Esophagus mucosa (tissue), 1 donor: ENCODE measurements at regions not wholly inside any gene's neighbourhood (a gene's known extent, or its start where the extent isn't known, plus 50 kb on each side); places are given as distances from the start of the nearest gene placed in this dataset.
A peak's percentile ranks its signal among the peaks of the same experiment; 100 is the strongest.

Experiments used
- ATAC-seq: fragments of 200-7000 bp; cut with Tn5 transposase; one replicate; pipeline ENCODE4 v1.9.1; 2020
- donor health status: DM: yes; HTN: yes; CAD: no.

GRCh38 chr7:42756841-42757240 lies 155.0 kb downstream of the C7orf25 start:
- ATAC-seq = no peak

GRCh38 chr7:42753811-42754363 lies 158.0 kb downstream of the C7orf25 start:
- ATAC-seq = no peak

GRCh38 chr7:42753367-42753766 lies 158.5 kb downstream of the C7orf25 start:
- ATAC-seq = no peak

DNA sequence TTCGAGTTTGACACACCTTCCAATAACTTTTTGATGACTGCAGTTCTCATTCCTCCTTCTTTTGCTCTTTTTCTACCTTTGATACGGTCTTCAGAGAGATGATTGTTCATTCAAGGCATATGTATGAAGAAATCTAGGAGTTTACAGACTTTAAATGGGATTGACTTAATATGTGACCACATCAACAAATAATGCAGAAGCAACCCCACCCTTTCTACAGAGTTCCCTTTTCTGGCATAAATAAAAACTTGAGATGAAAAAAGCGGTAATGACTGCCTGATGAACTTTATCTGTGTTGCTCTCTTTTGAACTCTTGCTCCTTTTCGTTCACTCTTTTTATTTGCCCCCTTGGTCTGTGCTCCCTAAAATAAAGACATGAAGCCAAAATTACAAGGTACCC lies 161.7 kb downstream of the C7orf25 start:
- no peak for ATAC-seq

- no peak for ATAC-seq
These were observed 164.8 kb downstream of the C7orf25 start for GRCh38 chr7:42747044-42747443.

DNA sequence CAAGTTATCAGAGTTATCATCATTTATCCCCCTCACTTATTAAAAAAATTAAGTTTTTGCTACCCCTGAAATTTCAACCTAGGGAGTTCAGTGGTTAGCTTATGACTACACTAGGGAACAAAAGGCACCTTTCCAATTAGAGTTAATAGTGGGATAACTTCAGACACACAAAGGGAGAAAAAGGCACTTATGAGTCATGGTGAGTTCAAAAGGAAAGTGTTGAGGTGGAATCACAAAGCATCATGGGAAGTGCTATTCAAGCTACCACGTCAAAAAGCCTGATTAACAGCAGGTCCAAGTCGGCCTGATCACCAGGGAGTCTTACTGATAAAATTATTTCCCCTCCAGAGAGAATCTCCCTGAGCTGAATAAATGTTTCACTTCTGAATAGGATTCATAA lies 165.7 kb downstream of the C7orf25 start:
- ATAC-seq = peak; percentile 20

- no peak for ATAC-seq
These were observed 166.4 kb downstream of the C7orf25 start for GRCh38 chr7:42745357-42746059.

DNA sequence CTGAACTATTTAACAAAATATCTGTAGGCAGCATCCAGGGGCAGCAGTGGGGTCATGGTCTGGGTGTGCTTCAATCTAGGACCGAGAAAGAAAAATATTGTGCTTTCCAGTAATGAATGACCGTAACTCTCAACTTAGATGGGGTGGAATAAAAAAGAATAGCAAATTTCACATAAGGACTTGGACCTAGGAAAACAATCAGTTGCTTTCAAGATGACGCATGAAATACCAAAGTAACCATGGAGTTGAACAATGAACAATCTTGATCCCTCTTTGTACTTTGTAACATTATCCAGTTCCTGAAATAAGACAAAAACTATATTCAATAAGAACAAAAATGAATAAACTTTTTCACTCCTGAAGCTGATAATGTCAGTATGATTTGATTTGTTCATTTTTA lies 167.1 kb downstream of the C7orf25 start:
- no peak for ATAC-seq

GRCh38 chr7:42743077-42743858 lies 168.6 kb downstream of the C7orf25 start:
- no peak for ATAC-seq

DNA sequence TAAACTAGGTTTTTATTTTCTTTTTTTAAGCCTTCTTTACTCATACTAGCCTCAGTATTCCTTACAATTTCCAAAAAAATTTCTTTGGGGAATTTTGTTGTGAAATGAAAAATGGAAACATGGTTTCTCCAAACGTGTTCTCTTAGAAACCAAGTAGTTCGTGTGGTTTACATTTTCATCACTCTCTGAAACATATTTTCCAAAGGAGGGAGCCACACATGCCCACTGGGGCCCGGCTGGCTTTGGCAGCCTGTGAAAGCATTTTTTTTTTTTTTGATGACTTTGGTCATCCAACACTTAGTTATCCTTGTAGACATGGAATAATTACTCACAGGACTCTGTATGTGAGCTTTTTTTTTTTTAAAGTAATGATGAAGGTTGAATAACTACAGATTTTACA lies 169.6 kb downstream of the C7orf25 start:
- no peak for ATAC-seq

DNA sequence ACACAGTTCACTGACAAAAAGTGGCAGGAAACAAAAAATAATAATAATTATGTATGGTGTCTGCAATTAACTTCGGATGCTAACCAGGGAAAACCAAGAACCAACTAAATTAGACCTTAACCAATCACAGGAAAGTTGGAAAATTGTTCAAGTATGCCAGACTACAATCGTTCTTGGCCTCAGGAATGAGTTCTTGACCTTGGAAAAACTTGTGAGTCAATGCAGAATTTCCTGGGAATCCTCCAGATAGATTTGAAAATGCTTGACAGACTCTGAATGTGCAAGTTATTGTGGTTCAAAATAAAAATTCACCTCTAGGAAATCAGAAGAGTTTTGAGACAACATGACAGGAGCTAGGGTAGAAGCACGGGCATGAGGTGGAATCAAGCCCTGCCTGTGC lies 171.5 kb downstream of the C7orf25 start:
- ATAC-seq = no peak

GRCh38 chr7:42739638-42740037 lies 172.2 kb downstream of the C7orf25 start:
- no peak for ATAC-seq

DNA sequence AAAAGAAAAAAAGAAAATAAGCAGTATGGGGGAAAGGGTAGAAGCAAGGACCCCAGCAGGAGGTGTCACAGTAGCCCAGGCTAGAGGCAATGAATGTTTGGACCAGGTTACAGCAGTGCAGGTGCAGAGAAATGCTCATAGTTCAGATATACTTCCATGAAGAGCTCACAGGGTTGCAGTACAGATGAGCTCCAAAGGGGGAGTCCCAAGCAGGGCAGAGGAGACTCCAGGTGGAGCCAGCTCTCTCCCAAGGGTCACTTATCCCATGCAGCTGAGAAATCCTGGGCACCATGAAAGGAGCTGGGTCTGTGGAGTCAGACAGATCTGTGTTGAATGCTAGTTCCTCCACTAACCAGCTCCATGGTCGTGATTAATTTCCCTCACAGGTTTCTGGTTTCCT lies 174.9 kb downstream of the C7orf25 start:
- no peak for ATAC-seq

- no peak for ATAC-seq
These were observed 176.8 kb downstream of the C7orf25 start for GRCh38 chr7:42735081-42735480.

DNA sequence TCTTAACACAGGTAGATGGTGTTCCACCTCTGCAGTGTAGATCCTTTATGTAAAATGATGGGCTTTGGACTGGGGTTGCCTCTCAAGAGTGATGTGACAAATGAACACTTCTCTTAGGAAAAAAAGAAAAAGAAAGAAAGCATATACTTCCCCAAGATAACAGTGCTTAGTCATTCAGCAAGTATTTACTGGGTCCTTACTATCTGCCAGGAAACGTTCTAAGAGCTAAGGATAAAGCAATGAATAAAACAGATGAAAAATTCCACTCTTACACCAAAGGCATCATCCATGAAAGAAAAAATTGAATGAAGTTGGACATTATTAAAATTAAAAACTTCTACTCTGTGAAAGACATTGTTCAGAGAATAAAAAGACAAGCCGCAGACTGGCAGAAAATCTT lies 177.3 kb downstream of the C7orf25 start:
- no peak for ATAC-seq

DNA sequence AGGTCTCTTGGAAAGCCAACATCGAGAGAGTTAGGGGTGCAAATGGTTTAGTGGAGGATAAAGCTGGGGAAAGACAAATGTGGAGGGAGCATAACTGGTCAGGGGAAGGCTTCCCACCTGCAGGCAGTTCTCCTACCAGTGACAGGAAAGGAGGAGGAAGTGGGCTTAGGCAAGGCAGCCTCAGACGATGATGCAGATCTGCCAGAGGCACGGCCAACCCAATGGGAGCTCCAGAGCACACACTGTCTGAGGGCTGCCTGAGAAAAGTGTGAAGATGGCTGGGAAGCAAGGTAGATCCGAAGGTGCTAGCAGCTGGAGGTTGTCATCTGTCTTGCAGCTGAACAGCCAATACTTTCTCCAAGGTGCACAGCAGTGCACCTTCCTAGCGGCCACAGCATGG lies 178.8 kb downstream of the C7orf25 start:
- no peak for ATAC-seq

DNA sequence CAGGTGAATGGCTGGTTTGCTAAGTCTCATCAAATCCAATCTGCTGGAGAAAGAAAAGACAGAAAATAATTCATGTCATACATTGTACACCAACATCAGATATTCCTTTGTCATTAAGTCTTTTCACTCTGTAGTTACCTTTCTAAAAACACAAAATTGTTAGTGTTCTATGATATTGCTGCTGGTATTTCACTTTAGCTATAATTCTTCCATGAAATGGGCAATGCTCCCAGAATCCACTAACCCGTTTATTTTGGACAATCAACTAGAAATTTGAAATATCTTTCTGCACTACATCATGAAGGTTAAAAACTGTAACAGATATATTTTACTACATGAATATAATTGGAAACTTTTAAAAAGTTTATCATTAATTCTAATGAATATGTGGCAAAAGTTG lies 181.3 kb downstream of the C7orf25 start:
- no peak for ATAC-seq

DNA sequence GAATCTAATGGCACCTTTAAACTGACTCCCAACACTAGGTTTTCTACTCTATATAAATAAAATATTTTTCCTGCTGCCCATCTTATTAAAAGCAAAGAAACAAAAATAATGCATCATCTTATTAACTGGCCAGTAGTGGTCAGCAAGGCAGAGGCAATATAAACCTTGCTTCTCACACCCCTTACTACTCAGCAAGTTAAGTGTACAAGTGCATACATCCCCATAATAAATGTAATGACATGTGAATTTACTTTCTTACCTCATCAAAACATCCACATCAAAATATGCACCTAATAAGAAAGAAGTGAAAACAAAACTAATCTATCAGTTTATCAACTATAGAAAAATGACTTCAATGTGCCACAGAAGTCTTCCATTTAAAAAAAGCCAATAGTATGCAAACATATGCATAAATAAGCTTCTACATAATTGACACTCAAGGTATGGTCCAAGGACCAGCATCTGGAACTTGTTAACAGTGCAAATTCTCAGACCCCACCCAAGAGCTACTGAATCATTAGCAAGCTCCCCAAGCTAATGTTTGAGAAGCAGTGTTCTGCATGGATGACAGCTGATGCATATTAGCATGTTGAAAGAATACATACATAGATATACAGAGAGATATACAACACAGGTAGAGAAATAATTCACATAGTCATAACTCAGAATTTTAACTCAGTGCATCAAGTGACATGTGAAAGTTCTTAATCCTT lies 182.7 kb downstream of the C7orf25 start:
- no peak for ATAC-seq

- ATAC-seq = no peak
These were observed 184.4 kb downstream of the C7orf25 start for GRCh38 chr7:42727451-42727850.

GRCh38 chr7:42726066-42726785 lies 185.6 kb downstream of the C7orf25 start:
- ATAC-seq = no peak

- no peak for ATAC-seq
These were observed 189.2 kb downstream of the C7orf25 start for GRCh38 chr7:42722716-42723115.

DNA sequence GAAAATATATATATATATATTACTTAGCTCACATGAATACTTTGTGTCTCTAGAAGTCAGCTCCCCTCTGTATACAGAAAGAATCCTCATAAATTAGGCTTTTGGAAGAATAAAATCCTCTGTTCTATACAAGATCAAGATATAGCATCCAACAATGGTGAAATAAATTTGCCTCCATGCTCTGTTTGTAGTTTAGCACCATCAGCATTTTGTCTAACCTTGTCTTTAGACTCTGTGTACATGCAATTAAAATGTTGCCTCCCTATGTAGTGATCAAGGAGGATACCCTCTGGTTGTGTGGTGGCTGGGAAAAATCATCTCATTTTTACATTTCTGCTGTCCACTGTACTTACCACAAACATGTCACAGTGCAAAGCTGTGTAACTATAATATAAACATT lies 189.7 kb downstream of the C7orf25 start:
- no peak for ATAC-seq
